ENCODE measurements at regions not wholly inside any gene's neighbourhood (a gene's known extent, or its start where the extent isn't known, plus 50 kb on each side); places are given as distances from the start of the nearest gene placed in this dataset.

DNA sequence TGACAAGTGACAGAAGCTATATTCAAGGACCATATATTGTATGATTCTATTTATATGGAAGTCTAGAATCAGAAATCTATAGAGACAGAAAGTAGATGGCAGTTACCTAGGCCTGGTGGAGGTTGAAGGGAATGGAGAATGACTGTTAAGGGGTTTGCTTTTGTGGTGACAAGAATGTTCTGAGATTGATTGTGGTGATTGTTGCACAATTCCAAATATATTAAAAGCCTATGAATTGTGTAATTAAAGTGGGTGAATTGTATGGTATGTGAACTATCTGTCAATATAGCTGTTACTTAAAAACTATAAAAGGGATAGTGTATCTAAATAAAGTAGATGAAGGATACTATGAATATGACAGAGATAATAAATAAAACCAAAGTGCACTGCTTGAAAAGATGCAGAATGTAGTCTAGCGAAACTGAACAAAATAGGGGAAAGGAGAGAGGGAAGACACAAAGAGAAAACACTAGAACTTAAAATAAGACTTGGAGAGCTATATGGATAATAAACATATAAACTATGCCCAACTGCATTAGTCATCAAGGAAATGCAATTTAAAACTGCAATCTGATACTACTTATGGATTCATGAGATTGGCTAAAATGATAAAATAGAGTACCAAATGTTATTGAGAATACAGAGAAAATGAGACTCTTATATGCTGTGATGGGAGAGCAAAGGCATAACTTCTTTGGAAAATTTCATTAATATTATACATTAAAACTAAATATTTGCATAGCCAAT, 82.1 kb upstream of the BANK1 start:
- TF ChIP-seq, protein P1, sequence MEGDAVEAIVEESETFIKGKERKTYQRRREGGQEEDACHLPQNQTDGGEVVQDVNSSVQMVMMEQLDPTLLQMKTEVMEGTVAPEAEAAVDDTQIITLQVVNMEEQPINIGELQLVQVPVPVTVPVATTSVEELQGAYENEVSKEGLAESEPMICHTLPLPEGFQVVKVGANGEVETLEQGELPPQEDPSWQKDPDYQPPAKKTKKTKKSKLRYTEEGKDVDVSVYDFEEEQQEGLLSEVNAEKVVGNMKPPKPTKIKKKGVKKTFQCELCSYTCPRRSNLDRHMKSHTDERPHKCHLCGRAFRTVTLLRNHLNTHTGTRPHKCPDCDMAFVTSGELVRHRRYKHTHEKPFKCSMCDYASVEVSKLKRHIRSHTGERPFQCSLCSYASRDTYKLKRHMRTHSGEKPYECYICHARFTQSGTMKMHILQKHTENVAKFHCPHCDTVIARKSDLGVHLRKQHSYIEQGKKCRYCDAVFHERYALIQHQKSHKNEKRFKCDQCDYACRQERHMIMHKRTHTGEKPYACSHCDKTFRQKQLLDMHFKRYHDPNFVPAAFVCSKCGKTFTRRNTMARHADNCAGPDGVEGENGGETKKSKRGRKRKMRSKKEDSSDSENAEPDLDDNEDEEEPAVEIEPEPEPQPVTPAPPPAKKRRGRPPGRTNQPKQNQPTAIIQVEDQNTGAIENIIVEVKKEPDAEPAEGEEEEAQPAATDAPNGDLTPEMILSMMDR (IDR thresholded peaks at IDR 0.05) = no peak
- TF ChIP-seq POLR2A (IDR thresholded peaks at IDR 0.05) = no peak
